Skin epidermis (tissue), 12 donors: ENCODE measurements at regions not wholly inside any gene's neighbourhood (a gene's known extent, or its start where the extent isn't known, plus 50 kb on each side); places are given as distances from the start of the nearest gene placed in this dataset.

Experiments
- H3K27ac ChIP-seq, 21 experiments: fragments of 200-600 bp; sonication (generic) in 11 of 21; one replicate each; pipeline ENCODE4 v1.5.0; 2020; ENCODE audit warnings: mild to moderate bottlenecking in 3 of 21, inconsistent platforms in 2 of 21, moderate library complexity in 2 of 21
- H3K4me3 ChIP-seq, 7 experiments: fragments of 200-600 bp; sonication (generic) in 2 of 7; one replicate each; pipeline ENCODE4 v1.5.0; 2020; ENCODE audit warnings: inconsistent platforms in 2 of 7, mild to moderate bottlenecking in 2 of 7, moderate library complexity in 1 of 7

DNA sequence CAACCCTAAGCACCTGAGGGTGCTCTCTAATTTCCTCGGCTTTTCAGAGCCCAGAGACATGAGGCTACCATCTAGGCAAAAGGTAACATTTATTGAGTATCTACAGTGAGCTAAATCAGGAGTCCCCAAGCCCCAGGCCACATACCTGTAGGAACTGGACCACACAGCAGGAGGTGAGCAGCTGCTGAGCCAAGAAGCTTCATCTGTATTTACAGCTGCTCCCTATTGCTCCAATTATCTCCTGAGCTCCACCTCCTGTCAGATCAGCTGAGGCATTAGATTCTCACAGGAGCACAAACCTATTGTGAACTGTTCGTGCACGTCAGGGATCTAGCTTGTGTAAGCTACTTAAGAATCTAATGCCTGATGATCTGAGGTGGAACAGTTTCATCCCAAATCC is 70.2 kb downstream of the RND3 start:
- Histone ChIP-seq H3K27ac (no peak overlapping the region), H3K4me3 (no peak overlapping the region)

DNA sequence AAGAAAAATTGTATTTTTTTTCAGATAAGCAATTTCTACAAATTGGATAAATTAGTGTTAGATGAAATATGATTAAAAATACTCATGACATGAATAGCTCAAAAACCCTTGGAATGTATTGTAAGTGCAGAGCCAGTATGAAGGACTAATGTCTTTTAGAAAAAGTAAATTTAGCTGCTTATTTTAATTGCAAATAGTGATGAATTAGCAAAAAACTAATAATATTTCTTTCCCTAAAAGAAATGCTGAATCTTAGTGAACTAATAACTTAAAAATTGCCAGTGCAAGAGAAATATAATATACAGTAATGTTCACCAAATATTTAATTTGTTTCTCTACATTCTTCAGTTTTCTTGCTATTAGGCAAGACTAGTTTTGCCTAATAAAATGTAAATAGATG is 72.4 kb downstream of the RND3 start:
- Histone ChIP-seq H3K4me3 (no peak overlapping the region), H3K27ac (no peak overlapping the region)

DNA sequence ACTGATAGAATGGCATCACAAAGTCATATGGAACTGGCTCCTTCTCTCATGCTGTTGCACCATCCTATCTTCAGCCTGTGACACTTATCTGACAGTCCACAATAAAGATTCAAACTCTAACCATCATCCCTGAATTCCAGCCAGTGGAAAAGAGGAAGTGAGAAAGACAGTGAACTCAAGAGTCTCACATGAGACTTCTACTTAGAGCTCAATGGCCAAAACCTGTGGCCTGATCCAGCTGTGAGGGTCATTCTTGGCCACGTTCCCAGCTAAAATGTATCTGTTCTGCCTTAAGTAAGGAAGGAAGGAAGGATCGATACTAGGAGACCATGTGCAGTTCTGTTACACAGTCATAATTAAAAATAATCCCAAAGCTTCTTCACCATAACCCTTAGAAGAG is 73.6 kb downstream of the RND3 start:
- Histone ChIP-seq H3K27ac (no peak overlapping the region), H3K4me3 (no peak overlapping the region)

DNA sequence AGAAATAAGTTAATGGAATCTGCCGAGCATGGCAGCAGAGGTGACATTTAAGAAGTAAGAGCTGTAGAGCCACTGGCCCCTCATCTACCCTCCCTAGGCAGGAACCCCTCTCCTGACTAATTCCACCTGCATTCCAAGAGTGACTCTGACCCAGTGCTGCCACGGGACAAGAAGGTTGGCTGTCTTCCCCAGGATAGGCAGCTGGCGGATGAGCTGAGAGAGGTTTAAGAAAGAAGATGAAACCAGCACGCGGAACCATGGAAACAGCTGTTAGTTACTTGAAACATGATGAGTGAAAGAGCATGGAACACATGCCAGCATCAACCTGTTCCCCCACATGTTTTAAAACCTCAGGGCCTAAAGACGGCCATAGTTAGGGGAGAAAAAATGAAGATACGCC is 74.1 kb downstream of the RND3 start:
- H3K4me3 ChIP-seq, result no peak overlapping the region
- no peak overlapping the region for H3K27ac ChIP-seq

DNA sequence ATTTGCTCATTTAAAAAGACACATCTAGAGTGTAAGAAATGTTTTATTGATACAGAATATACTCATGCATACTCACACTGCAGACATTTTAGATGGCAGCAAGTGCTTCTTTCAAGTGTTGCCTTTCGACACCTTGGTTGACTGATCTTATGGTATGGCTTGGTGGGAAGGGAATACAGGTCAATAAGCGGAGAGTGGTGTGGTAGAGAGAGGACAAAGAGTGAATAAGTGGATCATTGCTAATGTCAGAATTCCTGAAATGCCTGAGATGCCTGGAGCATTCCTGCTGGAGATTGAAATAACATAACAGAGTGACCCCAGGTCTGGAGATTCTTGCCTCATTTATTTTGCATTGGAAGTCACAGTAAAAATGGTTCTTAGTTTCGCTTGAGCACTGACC is 76.7 kb downstream of the RND3 start:
- Histone ChIP-seq H3K4me3 (no peak overlapping the region), H3K27ac (no peak overlapping the region)

DNA sequence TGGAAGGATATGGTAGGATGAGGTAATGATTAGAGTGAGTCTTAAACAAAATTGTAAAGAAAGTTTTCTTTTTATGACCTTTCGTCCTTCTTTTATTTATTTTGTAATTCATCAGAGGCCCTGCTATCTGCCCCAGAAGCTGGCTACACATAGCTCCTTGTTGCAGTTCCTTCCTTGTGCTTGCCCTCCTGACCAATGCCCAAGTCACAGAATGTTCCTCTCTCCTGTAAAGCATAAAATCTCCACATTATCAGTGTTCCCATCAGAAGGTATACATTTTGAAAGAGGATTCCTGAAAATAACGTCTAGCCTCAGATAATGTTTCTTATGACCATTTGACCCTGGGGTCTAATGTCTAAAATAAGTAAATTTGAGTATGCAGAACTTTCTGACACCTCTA is 78.3 kb downstream of the RND3 start:
- H3K4me3 ChIP-seq, result no peak overlapping the region
- H3K27ac ChIP-seq, result no peak overlapping the region

DNA sequence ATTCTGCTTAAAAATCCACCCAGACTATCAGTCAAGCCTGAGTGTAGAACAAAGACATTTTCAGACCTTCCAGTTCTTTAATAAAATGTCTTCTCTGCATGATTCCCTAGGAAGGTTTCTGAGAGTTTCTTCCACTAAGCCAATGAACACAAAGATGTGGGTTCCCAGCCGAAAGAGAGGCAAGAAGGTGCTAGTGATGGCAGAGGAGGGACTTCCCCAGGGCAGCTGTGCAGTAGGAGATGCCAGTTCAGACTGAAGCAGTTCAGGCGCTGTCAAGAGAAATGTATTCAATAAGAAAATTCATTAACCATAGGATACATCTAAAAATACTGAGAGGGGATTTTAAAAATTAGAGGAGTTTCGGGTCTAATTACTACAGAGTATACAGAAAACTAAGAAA is 83.3 kb downstream of the RND3 start:
- no peak overlapping the region for H3K4me3 ChIP-seq

DNA sequence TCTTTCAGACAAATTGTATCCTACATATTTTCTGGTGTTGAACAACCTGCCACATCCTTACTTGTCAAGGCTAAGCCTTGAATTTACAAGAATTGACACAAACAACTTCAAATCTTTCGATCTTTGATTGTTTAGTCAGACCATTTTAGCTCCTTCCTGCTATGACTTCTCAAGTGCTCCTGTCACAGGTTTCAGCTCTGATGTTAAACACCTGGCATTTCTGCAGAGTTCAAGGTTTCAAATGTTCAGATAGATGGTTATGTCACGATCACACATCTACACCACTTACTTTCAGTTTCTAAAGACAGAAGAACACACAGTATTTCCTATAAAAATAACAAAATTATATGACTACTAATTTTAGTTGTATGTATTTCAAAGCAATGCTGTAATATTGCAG is 84.0 kb downstream of the RND3 start:
- no peak overlapping the region for H3K27ac ChIP-seq
- H3K4me3 ChIP-seq, result no peak overlapping the region

More for the DNA sequence above, 83.3 kb downstream of the RND3 start:
- no peak overlapping the region for H3K27ac ChIP-seq

DNA sequence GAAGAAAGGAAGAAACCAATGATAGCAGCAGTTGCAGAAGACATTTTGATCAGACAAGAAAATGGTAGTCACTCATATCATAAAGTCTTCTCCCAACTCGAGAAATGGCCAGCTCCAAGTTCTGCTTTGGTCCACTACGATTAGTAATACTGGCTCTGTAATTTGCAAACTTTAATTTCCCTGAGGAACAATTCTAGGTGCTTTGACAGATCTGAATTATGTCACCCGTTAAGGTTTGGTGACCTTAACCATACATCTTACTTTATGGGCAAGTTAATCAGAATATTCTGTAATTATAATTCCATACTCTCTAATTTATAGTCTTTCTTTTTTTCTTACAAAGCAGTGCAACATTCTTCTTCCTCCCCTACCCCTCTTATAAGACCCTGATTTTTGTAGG is 84.5 kb downstream of the RND3 start:
- Histone ChIP-seq H3K4me3 (no peak overlapping the region), H3K27ac (no peak overlapping the region)

DNA sequence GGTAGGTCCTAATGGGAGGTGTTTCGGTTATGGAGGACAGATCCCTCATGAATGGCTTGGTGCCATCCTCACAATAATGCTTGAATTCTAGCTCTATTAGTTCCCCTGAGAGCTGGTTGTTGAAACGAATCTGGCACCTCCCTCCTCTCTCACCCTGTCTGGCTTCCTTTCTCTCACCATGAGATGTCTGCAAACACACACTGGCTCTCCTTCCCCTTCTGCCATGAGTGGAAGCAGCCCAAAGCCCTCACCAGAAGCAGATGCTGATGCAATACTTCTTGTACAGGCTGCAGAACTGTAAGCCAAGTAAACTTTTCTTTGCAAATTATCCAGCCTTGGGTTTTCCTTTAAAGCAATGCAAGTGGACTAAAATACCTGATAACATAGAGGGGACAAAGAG is 86.6 kb downstream of the RND3 start:
- Histone ChIP-seq H3K4me3 (no peak overlapping the region), H3K27ac (no peak overlapping the region)

DNA sequence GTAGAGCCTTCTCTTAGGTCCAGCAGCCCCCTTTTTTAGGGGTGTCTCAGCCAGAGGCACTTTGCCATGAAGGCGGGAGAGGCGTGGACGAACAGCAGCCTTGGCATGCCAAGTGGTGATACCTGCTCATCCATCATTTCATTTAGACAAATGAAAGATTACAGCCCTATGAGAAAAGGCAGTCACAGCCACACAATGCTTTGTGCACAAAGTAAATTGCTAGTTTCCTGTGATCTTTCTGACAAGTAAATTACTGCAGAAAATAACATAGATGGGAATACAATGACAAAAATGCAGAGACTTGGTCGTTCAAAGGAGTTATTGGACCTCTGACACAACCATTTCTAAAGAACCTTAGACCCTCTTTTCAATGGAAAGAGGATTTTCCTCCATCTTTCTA is 94.9 kb downstream of the RND3 start:
- no peak overlapping the region for H3K4me3 ChIP-seq

DNA sequence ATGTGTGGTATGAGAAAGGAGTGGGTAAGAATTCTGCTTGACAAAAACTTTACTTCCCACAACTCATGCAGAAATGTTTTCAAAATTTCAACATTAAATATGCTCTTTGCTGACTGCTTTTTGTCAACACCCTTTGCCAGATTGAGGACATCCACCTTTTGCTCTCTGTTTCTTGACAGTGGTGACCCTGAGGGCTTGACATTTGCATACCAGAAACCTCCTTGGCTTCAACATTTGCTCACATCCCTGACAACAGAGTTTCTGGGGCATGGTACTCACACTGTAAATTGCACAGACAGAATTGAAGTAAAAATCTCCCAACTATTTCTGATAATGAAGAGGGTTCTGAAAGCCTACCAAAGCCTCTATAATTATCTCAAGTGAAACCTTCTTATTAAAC is 95.7 kb downstream of the RND3 start:
- no peak overlapping the region for H3K27ac ChIP-seq
- no peak overlapping the region for H3K4me3 ChIP-seq

More for the DNA sequence above, 94.9 kb downstream of the RND3 start:
- no peak overlapping the region for H3K27ac ChIP-seq

DNA sequence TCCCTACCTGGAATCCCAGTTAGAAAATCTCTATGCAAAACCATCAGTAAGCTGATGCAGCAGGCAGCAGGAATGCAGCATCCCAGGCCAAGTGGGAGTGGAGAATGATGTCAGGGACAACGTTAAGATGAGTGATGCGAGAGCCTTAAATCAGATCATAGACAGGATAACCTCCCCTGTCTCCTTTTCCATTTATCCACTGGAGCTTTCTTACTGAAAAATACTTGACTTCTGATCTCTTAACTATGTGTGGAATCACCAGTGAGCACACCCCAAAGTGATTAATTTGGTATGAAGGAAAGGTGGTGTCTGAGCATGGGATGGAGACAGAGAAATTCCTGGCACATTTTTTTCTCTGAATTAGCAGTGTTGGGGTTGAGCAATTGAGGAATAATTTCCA is 98.0 kb downstream of the RND3 start:
- Histone ChIP-seq H3K27ac (no peak overlapping the region), H3K4me3 (no peak overlapping the region)

DNA sequence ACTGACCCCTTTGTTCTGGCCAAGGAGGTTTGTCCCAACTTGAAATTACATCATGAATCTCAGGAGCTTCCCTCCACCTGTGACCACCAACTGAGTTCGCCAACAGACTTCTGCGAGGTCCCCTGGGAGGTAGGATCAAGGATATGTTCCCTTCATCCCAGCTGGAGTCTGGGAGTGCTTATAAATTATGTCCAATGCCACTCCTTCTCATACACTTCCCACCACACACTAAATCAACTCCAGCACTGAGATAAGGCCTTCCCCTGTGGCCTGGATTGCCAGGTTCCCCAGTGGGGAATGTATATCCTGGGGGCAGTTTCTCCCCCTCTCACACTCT is 99.2 kb downstream of the RND3 start:
- Histone ChIP-seq H3K4me3 (no peak overlapping the region), H3K27ac (no peak overlapping the region)

DNA sequence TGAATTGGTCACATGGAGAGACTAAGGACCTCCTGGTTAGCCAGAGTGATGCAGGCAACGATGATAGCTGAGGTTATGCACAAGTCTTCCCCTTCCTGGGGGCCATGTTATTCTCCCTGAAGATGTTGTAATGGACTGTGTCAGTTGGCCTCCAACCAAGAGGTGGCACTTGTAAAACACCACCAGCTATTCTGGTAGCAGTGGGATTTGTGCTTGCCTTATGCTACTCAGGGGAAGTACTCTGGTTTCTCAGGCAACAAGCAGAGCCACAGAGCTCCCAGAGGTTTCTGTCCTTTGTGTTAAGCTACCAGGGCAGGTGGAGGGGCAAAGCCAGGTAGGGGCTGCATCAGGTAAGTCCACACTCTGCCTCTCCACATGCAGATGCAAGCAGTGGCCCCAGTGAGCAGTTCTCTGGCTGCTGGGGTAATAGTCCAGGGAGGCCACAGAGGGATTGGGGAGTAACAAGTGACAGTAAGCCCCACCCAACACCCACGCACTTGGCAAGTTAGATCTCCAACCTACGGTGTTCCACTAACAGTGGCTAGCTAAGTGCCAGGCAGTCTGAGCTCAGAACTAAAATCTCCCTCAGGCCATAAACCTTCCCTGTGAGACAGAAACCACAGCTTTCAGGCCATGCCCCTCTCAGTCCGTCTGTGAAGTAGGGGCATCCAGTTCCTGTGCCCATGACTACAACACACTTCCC is 99.7 kb downstream of the RND3 start:
- no peak overlapping the region for H3K27ac ChIP-seq
- H3K4me3 ChIP-seq, result no peak overlapping the region

DNA sequence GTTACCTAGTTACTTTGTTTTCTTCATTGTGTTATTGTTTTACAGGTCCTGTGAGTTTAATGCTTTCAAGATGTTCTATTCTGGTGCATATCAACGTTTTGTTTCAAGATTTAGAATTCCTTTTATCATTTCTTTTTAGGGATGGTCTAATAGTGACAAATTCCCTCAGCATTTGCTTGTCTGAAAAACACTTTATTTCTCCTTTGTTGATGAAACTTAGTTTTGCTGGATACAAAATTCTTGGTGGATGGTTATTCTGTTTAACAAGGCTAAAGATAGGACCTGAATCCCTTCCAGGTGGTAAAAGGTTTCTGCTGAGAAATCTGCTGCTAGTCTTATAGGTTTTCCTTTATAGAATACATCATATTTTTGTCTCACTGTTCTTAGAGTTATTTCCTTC is 102.3 kb downstream of the RND3 start:
- Histone ChIP-seq H3K27ac (no peak overlapping the region), H3K4me3 (no peak overlapping the region)

DNA sequence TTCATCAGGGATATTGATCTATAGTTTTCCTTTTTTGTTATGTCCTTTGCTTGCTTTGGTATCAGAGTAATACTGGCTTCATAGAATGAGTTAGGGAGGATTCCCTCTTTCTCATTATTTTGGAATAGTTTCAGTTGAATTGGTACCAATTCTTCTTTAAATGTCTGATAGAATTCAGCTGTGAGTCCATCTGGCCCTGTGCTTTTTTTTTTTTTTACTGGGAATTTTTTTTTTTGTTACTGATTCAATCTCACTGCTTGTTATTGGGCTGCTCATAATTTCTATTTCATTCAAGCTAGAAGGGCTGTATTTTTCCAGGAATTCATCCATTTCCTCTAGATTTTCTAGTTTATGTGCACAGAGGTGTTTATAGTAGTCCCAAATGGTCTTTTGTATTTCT is 103.9 kb downstream of the RND3 start:
- Histone ChIP-seq H3K4me3 (no peak overlapping the region), H3K27ac (no peak overlapping the region)

DNA sequence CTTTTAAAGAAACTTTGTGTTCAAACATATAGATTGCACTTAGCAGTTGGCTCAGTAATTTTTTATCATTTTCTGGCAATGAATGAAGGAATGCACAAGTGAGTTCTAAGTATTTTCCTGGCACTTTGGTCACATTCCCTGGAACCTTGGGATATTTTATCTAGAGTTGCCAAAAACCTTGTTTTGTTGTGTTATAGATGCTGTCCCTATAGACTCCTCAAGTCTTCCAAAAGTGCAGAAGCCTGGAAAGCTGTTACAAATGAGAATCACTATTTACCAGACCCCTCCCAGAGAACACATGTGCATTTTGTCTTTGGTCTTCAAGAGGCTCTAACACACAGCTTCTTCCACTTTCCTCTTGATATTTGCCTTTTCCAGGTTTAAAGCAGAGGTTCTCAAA is 108.3 kb downstream of the RND3 start:
- Histone ChIP-seq H3K27ac (no peak overlapping the region), H3K4me3 (no peak overlapping the region)

DNA sequence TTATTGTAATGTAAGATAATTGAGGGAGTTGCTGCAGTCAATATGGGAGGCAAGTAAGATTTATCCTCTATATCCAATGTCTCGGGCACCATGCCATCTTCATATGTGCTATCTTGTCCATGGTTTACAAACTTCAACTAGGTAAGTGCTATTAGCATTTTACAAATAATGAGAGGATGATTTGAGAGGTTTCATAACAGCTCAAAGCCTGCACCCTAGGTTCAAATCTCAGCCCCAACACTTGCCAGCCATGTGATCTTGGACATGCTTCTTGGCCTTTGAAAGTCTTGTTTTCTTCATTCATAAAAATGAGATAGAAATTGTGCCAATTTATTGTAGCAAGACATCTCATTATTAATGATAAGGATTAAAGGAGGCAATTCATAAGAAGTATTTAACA is 108.8 kb downstream of the RND3 start:
- H3K27ac ChIP-seq, result no peak overlapping the region
- no peak overlapping the region for H3K4me3 ChIP-seq

DNA sequence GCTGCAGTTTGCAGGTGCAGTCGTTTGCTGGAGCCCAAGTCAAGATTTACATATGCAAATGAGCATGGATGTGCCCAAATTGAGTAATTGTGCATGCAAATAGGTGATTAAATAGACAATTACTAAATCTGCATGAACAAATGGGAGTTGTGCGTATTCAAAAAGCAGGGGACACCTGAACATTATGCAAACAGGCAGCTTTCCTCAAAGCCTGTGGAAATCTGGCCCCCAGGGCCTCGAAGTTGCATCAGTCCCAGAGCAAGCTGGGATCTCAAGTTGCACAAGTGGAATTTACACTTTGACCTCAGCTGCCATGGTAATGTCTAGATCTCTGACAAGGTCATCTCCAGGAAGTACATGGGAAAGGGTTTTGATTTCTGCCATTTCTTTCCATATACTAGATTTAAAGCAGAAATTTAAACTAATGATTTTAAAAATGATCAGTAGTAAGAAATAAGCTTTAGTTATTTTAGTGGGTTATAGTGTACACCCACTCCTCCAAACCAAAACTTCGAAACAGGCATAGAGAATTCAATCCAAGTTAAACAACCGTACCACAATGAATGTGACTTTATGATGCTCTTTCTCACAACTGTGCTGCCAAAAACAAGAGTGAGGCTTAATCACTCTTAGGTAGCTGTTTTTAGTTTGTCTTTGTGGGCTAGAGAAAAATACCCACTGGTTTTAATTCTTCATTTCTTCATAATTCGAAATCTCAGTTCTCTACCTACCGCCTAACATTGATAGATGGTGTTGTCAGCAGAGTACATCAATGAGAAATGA is 110.7 kb downstream of the RND3 start:
- no peak overlapping the region for H3K4me3 ChIP-seq
- no peak overlapping the region for H3K27ac ChIP-seq

DNA sequence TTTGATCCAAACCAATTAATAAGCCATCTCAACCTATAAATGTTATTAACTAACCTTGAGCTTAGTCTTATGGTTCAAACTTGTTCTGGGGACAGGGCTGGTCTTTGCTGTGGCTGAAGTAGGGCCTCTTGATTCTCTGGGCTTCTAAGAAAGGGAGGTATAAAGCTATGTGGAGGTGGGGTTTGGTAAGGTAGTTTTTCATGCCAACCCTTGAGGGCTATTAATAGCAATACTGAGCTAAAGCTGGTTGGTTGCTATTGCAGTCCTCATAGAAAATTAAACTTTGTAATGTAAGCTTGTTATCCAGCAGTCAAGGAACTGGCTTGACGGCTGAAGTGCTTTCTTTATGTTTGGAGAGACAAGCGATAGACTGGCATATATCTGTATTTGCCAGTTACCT is 112.1 kb downstream of the RND3 start:
- H3K27ac ChIP-seq, result no peak overlapping the region
- no peak overlapping the region for H3K4me3 ChIP-seq

DNA sequence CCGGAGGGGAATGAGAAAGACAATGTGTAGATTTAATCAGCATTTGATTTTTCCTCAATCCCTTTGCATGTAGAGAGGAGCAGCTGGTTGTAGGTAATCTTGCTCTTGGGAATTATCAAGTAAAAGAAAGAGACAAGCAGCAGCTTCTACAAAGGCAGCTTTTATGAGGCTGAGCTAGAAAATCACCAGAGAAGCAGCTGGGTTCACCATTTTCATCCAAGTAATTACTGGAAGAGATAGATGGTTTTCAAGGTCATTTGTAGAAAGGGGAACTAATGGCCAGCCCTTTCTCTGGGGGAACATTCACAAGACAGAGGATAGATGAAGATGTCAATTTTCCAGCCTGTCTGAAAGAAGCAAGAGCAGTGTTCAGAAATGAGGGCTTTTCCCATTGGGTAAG is 113.0 kb downstream of the RND3 start:
- H3K27ac ChIP-seq, result no peak overlapping the region
- no peak overlapping the region for H3K4me3 ChIP-seq
